Gastroesophageal sphincter (tissue), 3 donors: ENCODE measurements at regions not wholly inside any gene's neighbourhood (a gene's known extent, or its start where the extent isn't known, plus 50 kb on each side); places are given as distances from the start of the nearest gene placed in this dataset.
A peak's percentile ranks its signal among the peaks of the same experiment; 100 is the strongest.

Source experiments
- POLR2AphosphoS5 ChIP-seq: sonication (generic); formaldehyde crosslinking; IDR thresholded peaks from one replicate; pipeline ENCODE4 v1.6.1; 2017; ENCODE audit warnings: antibody characterized with exemption
- TF ChIP-seq, protein P1 (sequence below), 4 experiments: fragments of 200-600 bp in 2 of 4; fragments of 450-650 bp in 2 of 4; sonication (generic) in 1 of 4; IDR thresholded peaks; one replicate each; pipeline ENCODE4 v1.5.1; 2017 to 2019; ENCODE audit warnings: antibody characterized with exemption in 4 of 4, mild to moderate bottlenecking in 2 of 4, moderate library complexity in 2 of 4

DNA sequence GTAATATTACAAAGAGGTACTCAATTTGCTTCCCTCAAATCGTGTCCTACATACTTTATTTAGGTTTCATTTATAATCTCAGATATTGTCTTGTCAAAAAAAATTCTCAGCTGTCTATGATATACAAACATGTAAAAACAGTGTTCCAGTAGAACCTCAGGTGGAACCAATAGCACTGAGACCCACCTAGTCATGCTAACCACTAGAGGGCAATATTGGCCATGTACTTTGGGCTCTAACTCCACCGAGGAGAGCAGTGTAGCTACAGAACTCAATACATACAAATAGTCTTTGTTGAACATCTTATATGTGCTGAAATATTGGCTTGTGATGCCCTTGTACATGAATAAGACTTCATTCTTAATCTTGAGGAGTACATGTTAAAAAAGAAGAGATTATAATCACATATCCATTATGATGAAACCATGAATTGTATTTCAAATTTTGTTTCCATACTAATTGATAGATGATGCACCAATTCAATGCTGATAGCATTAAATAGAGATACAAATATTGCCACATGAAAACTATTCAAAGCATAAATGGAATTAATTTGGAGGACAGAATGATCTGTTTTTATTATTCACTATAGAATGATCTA lies 71.2 kb upstream of the CNTLN start:
- TF ChIP-seq, protein P1, sequence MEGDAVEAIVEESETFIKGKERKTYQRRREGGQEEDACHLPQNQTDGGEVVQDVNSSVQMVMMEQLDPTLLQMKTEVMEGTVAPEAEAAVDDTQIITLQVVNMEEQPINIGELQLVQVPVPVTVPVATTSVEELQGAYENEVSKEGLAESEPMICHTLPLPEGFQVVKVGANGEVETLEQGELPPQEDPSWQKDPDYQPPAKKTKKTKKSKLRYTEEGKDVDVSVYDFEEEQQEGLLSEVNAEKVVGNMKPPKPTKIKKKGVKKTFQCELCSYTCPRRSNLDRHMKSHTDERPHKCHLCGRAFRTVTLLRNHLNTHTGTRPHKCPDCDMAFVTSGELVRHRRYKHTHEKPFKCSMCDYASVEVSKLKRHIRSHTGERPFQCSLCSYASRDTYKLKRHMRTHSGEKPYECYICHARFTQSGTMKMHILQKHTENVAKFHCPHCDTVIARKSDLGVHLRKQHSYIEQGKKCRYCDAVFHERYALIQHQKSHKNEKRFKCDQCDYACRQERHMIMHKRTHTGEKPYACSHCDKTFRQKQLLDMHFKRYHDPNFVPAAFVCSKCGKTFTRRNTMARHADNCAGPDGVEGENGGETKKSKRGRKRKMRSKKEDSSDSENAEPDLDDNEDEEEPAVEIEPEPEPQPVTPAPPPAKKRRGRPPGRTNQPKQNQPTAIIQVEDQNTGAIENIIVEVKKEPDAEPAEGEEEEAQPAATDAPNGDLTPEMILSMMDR (IDR thresholded peaks at IDR 0.05) = peak; percentile 58 to 69 (median 61)
- TF ChIP-seq POLR2AphosphoS5 = no peak
